SK-N-MC (cell line): ENCODE measurements at regions not wholly inside any gene's neighbourhood (a gene's known extent, or its start where the extent isn't known, plus 50 kb on each side); places are given as distances from the start of the nearest gene placed in this dataset.

Experiments used
- EZH2 ChIP-seq: fragments of 200-600 bp; sonication (generic); IDR thresholded peaks from one replicate; pipeline ENCODE4 v1.6.1; 2017; ENCODE audit warnings: antibody characterized with exemption
- POLR2AphosphoS5 ChIP-seq: IDR thresholded peaks from 2 replicates; pipeline ENCODE4 v1.6.1; 2012; ENCODE audit warnings: mild to moderate bottlenecking, low read depth, low read length, borderline replicate concordance

DNA sequence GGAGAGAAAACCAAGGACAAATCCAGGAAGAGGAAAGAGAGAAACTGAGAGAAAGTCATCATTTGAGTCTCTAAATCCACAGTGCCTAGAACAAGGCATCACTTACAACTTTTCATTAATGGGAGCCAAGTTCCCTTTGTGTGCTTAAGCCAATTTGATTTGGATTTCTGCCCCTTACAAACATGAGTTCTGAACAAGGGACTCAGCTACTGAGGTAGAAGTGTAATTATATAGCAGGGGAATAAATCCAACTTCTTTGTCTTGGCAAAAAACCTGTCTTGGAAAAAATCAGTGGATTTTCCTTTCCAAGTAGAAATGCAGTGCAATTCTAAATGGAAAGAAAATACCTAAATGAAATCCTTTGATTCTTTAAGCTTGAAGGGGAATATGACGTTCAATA lies 307.2 kb upstream of the CNTN3 start:
- TF ChIP-seq EZH2 = no peak
- no peak for TF ChIP-seq POLR2AphosphoS5
